Epithelial cell of proximal tubule (primary cell): ENCODE measurements at regions not wholly inside any gene's neighbourhood (a gene's known extent, or its start where the extent isn't known, plus 50 kb on each side); places are given as distances from the start of the nearest gene placed in this dataset.

Experiments
- DNase-seq: peaks from one replicate; pipeline ENCODE4 v3.0.0-alpha.2; 2011; ENCODE audit warnings: low read depth
- H3K4me3 ChIP-seq: 2 replicates; pipeline ENCODE4 v1.5.1; 2011; ENCODE audit warnings: low read depth, mild to moderate bottlenecking, low read length
- TF ChIP-seq, protein P1 (sequence below): conservative IDR thresholded peaks from 2 replicates; pipeline ENCODE4 v1.5.1; 2012; ENCODE audit warnings: low read depth, mild to moderate bottlenecking, low read length

- no peak overlapping the region for H3K4me3 ChIP-seq
- TF ChIP-seq, protein P1, sequence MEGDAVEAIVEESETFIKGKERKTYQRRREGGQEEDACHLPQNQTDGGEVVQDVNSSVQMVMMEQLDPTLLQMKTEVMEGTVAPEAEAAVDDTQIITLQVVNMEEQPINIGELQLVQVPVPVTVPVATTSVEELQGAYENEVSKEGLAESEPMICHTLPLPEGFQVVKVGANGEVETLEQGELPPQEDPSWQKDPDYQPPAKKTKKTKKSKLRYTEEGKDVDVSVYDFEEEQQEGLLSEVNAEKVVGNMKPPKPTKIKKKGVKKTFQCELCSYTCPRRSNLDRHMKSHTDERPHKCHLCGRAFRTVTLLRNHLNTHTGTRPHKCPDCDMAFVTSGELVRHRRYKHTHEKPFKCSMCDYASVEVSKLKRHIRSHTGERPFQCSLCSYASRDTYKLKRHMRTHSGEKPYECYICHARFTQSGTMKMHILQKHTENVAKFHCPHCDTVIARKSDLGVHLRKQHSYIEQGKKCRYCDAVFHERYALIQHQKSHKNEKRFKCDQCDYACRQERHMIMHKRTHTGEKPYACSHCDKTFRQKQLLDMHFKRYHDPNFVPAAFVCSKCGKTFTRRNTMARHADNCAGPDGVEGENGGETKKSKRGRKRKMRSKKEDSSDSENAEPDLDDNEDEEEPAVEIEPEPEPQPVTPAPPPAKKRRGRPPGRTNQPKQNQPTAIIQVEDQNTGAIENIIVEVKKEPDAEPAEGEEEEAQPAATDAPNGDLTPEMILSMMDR = no peak
- no peak for DNase-seq
Observed at GRCh38 chr13:69580255-69580654, 527.4 kb upstream of the ATXN8OS start.

GRCh38 chr13:69579351-69579750 is 528.3 kb upstream of the ATXN8OS start:
- no peak for DNase-seq
- TF ChIP-seq, protein P1 = peak; percentile 56
- no peak overlapping the region for H3K4me3 ChIP-seq

- peak; percentile 93 for DNase-seq
- TF ChIP-seq, protein P1 = no peak
- H3K4me3 ChIP-seq = peak overlapping the region; percentile 3
Observed at GRCh38 chr13:69571606-69572323, 535.9 kb upstream of the ATXN8OS start.

DNA sequence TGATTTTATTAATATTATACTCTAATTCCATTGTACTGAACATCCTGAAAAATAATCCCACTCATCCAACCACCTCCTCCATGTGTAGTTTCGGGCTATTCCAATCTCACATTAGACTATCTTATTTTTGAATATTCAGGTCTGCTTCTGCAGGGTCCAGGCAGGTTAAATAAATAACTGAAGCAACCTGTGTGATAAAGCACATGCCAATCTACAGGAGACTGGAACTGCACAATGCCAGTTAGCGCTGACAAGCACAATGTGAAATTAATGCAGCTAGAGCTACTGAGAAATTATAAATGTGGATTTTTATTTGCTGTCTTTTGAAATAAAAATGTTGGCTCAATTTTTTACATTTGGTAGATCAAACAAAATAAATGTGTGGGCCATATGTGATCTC is 540.1 kb upstream of the ATXN8OS start:
- H3K4me3 ChIP-seq = no peak overlapping the region
- DNase-seq = no peak
- TF ChIP-seq, protein P1 = no peak

DNA sequence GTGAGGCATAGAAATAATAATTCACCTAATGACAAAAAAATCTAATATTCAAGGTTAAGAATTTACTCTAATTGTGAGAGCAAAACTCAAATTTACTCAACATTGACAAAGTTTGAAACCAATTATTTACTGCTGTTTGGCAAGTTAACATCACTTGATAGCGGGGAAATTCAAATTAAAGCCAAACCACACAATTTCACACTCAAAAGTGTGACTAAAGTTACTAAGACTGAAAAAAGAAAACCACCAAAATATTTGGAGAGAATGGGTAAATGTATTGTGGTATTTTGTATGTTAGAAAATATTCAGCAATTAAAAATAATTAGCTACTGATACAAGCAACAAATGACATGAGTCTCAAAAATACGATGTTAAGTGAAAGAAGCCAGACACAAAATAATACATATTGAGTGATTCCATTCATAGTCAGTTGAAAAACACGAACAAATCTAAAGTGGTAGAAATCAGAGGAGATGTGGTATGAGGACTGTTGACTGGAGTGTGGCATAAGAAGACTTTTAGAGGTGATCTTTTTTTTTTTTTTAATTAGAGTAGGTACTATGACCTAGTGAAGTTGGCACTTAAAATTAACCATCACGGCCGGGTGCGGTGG is 541.4 kb upstream of the ATXN8OS start:
- no peak overlapping the region for H3K4me3 ChIP-seq
- TF ChIP-seq, protein P1 = no peak
- no peak for DNase-seq

DNA sequence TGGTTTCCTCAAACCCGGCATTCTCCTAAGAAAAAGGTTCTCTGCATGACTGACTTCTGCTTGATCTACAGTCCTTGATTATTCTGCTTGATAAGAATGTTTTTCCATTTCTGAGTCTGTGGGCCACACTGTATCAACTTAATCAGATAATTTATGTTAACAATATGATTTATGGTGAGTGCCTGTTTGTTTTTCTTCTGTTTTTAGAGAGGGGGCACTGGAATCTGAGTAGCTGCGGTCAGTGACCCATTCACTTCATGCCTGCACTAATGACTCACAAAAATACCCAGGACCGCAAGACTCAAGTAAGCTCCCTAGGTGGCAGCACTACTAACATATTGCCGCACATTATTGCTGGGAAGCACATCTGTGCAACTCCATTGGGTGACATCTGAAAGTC is 542.3 kb upstream of the ATXN8OS start:
- TF ChIP-seq, protein P1 = peak; percentile 67
- no peak overlapping the region for H3K4me3 ChIP-seq
- DNase-seq = peak; percentile 42
